ENCODE measurements at regions not wholly inside any gene's neighbourhood (a gene's known extent, or its start where the extent isn't known, plus 50 kb on each side); places are given as distances from the start of the nearest gene placed in this dataset.

GRCh38 chr3:159266779-159267178 lies 464.9 kb downstream of the MFSD1 start:
- Histone ChIP-seq H3K27ac (no peak overlapping the region), H3K36me3 (ENCODE audit: insufficient read depth) (no peaks in the 10 kb centered on the region), H3K4me3 (IDR thresholded peaks at IDR 0.05; ENCODE audit: insufficient read depth, low read depth, low read length) (no peak overlapping the region), H3K27me3 (ENCODE audit: insufficient read depth, low read depth) (no peaks in the 10 kb centered on the region), H2AFZ (ENCODE audit: low read depth) (no peak overlapping the region), H3K79me2 (ENCODE audit: insufficient read depth, low read depth) (no peaks in the 10 kb centered on the region), H3K4me1 (ENCODE audit: low read depth, poor library complexity, severe bottlenecking) (no peaks in the 10 kb centered on the region), H3K9ac (no peak overlapping the region), H4K20me1 (ENCODE audit: insufficient read depth) (no peaks in the 10 kb centered on the region), H3K4me2 (no peak overlapping the region)
- peak; percentile 66 for TF ChIP-seq CTCF (conservative IDR thresholded peaks at IDR 0.05; ENCODE audit: low read depth, low read length)

- H3K79me2 ChIP-seq (ENCODE audit: insufficient read depth, low read depth): no peaks in the 10 kb centered on the region
- H3K36me3 ChIP-seq (ENCODE audit: insufficient read depth): no peaks in the 10 kb centered on the region
- no peaks in the 10 kb centered on the region for H3K27me3 ChIP-seq (ENCODE audit: insufficient read depth, low read depth)
- TF ChIP-seq CTCF (conservative IDR thresholded peaks at IDR 0.05; ENCODE audit: low read depth, low read length): no peak
- no peak overlapping the region for H3K9ac ChIP-seq
- no peak overlapping the region for H3K27ac ChIP-seq
- H3K4me2 ChIP-seq: no peak overlapping the region
- H4K20me1 ChIP-seq (ENCODE audit: insufficient read depth): no peaks in the 10 kb centered on the region
- H2AFZ ChIP-seq (ENCODE audit: low read depth): no peak overlapping the region
- H3K4me1 ChIP-seq (ENCODE audit: low read depth, poor library complexity, severe bottlenecking): no peaks in the 10 kb centered on the region
- H3K4me3 ChIP-seq (IDR thresholded peaks at IDR 0.05; ENCODE audit: insufficient read depth, low read depth, low read length): no peak overlapping the region
Measured at GRCh38 chr3:159271799-159272512, 470.1 kb downstream of the MFSD1 start.

GRCh38 chr3:159273070-159273469 lies 471.2 kb downstream of the MFSD1 start:
- Histone ChIP-seq H3K4me1 (ENCODE audit: low read depth, poor library complexity, severe bottlenecking) (no peaks in the 10 kb centered on the region), H3K36me3 (ENCODE audit: insufficient read depth) (no peaks in the 10 kb centered on the region), H3K27ac (no peak overlapping the region), H3K79me2 (ENCODE audit: insufficient read depth, low read depth) (no peaks in the 10 kb centered on the region), H3K9ac (no peak overlapping the region), H3K4me3 (IDR thresholded peaks at IDR 0.05; ENCODE audit: insufficient read depth, low read depth, low read length) (no peak overlapping the region), H4K20me1 (ENCODE audit: insufficient read depth) (no peaks in the 10 kb centered on the region), H2AFZ (ENCODE audit: low read depth) (no peak overlapping the region), H3K27me3 (ENCODE audit: insufficient read depth, low read depth) (no peaks in the 10 kb centered on the region), H3K4me2 (no peak overlapping the region)
- no peak for TF ChIP-seq CTCF (conservative IDR thresholded peaks at IDR 0.05; ENCODE audit: low read depth, low read length)

- Histone ChIP-seq H4K20me1 (ENCODE audit: insufficient read depth) (no peaks in the 10 kb centered on the region), H3K4me1 (ENCODE audit: low read depth, poor library complexity, severe bottlenecking) (no peaks in the 10 kb centered on the region), H2AFZ (ENCODE audit: low read depth) (no peak overlapping the region), H3K4me2 (no peak overlapping the region), H3K27me3 (ENCODE audit: insufficient read depth, low read depth) (no peaks in the 10 kb centered on the region), H3K79me2 (ENCODE audit: insufficient read depth, low read depth) (no peaks in the 10 kb centered on the region), H3K9ac (no peak overlapping the region), H3K36me3 (ENCODE audit: insufficient read depth) (no peaks in the 10 kb centered on the region), H3K27ac (no peak overlapping the region), H3K4me3 (IDR thresholded peaks at IDR 0.05; ENCODE audit: insufficient read depth, low read depth, low read length) (no peak overlapping the region)
- TF ChIP-seq CTCF (conservative IDR thresholded peaks at IDR 0.05; ENCODE audit: low read depth, low read length): no peak
Measured at GRCh38 chr3:159273608-159274007, 471.8 kb downstream of the MFSD1 start.

Data from KMS-11 (cell line).